GM10248 (cell line): ENCODE measurements at regions not wholly inside any gene's neighbourhood (a gene's known extent, or its start where the extent isn't known, plus 50 kb on each side); places are given as distances from the start of the nearest gene placed in this dataset.
"Not testable (repeated sequence)": the region's sequence is repeated elsewhere in the genome, so short reads cannot be mapped to it uniquely, and the experiment has no call there.

ENCODE experiments used
- CTCF ChIA-PET: fragments of 300-600 bp; sonication (Branson Sonifier 250); formaldehyde crosslinking; extraction: SDS; loops from one replicate; lab custom pipeline; 2021; ENCODE audit warnings: antibody characterized with exemption; lab: Yijun Ruan, JAX
- POLR2A ChIA-PET: fragments of 350-650 bp; sonication (Branson Sonifier 250); formaldehyde crosslinking; extraction: SDS; loops from one replicate; lab custom pipeline; 2020; ENCODE audit warnings: antibody characterized with exemption; lab: Yijun Ruan, JAX
- DNase-seq: peaks from one replicate; pipeline ENCODE4 v3.0.0; 2012; ENCODE audit errors: extremely low spot score
- CTCF ChIP-seq: IDR thresholded peaks from 2 replicates; pipeline ENCODE4 v1.5.1; 2012; ENCODE audit warnings: mild to moderate bottlenecking, low read depth; ENCODE audit errors: extremely low read depth, missing control alignments, control extremely low read depth

- no peak for DNase-seq
- ChIA-PET CTCF (no interaction called here), POLR2A (no interaction called here)
- no peak for TF ChIP-seq CTCF
Measured at GRCh38 chr5:39531306-39531705, 106.5 kb upstream of the DAB2 start.

- CTCF ChIA-PET = no interaction called here
- POLR2A ChIA-PET = no interaction called here
- TF ChIP-seq CTCF = no peak
- no peak for DNase-seq
Measured at GRCh38 chr5:39526914-39527477, 102.2 kb upstream of the DAB2 start.

GRCh38 chr5:39525781-39526180 is 101.0 kb upstream of the DAB2 start:
- CTCF ChIA-PET = interaction anchor here (1.0 to 1.1 kb wide), 2 partner anchors 10 to 16 kb away, joined by 4 read pairs; no protein-coding TSS in a partner anchor
- DNase-seq, POLR2A ChIA-PET: not testable (repeated sequence)

GRCh38 chr5:39525271-39525670 is 100.5 kb upstream of the DAB2 start:
- ChIA-PET POLR2A (no interaction called here), CTCF (interaction anchor here (0.7 to 1.1 kb wide), 3 partner anchors 9 to 17 kb away, joined by 3 to 4 read pairs (median 4); no protein-coding TSS in a partner anchor)
- TF ChIP-seq CTCF = no peak
- no peak for DNase-seq

- CTCF ChIA-PET = no interaction called here
- TF ChIP-seq CTCF = no peak
- POLR2A ChIA-PET = no interaction called here
- no peak for DNase-seq
Measured at GRCh38 chr5:39523821-39524220, 99.0 kb upstream of the DAB2 start.

GRCh38 chr5:39521940-39522590 is 97.3 kb upstream of the DAB2 start:
- ChIA-PET CTCF (no interaction called here), POLR2A (no interaction called here)
- DNase-seq = no peak
- no peak for TF ChIP-seq CTCF
